Pancreas (tissue), 10 donors: ENCODE measurements at regions not wholly inside any gene's neighbourhood (a gene's known extent, or its start where the extent isn't known, plus 50 kb on each side); places are given as distances from the start of the nearest gene placed in this dataset.

Experiments used
- ATAC-seq, 4 donors: fragments of 200-7000 bp; cut with Tn5 transposase; one replicate each; pipeline versions ENCODE4 v1.8.0 to v1.9.1; 2020; ENCODE audit warnings: mild to moderate bottlenecking in 4 of 4, moderate library complexity in 4 of 4
- DNase-seq, 6 donors: peaks; one replicate each; pipeline ENCODE4 v3.0.0-alpha.2; 2020
- FAIRE-seq: peaks from 2 replicates; lab custom pipeline; 2012; peaks lifted over from hg19 to GRCh38; lab: Jason Lieb, UNC
- H3K27ac ChIP-seq, 4 donors: fragments of 200-600 bp; sonication (generic); 1 replicate in 3 of 4; 2 replicates in 1 of 4; pipeline versions ENCODE4 v1.5.0 to v1.8.0; 2020
- H3K27me3 ChIP-seq, 4 donors: fragments of 200-600 bp; one replicate each; pipeline ENCODE4 v1.8.0; 2021
- H3K36me3 ChIP-seq, 3 donors: fragments of 200-600 bp; sonication (generic) in 1 of 3; one replicate each; pipeline versions ENCODE4 v1.5.0 to v1.8.0; 2020 to 2021
- H3K4me1 ChIP-seq, 3 donors: fragments of 200-600 bp; one replicate each; pipeline ENCODE4 v1.8.0; 2021
- H3K4me3 ChIP-seq, 4 donors: fragments of 200-600 bp; sonication (generic) in 2 of 4; one replicate each; pipeline versions ENCODE4 v1.5.0 to v1.8.0; 2020 to 2021
- H3K9me3 ChIP-seq, 4 donors: fragments of 200-600 bp; one replicate each; pipeline ENCODE4 v1.8.0; 2021
- WGBS, 2 donors: extraction: QIAGEN DNeasy Blood & Tissue Kit; methylation state at CpG; one replicate each; pipeline ENCODE4 v1.1.7; 2013; 5-methylcytosine and 5-hydroxymethylcytosine counted together
- intact Hi-C, 3 donors: fragments of 100-400 bp; cut with DNase I; formaldehyde crosslinking; loops; one replicate each; pipeline versions ENCODE4 v1.11.1 to v1.14.2; 2022
- TF ChIP-seq, protein P1 (sequence below), 4 donors: fragments of 200-600 bp; sonication (generic) in 3 of 4; IDR thresholded peaks; one replicate each; pipeline versions ENCODE4 v1.5.0 to v1.8.0; 2021; ENCODE audit warnings: antibody characterized with exemption in 4 of 4
- donor health status: healthy with polysubstance abuse.
- donor health status: DM: no; HTN: no; CAD: no; lungs with moderate emphysema.
- donor health status: DM: no; HTN: no; CAD: no.
- donor health status: control.
- donor health status: control.
- donor health status: Bipolar disorder and iron deficiency.
- donor health status: DM: yes; HTN: yes; CAD: no.
- donor health status: DM: no; HTN: no; CAD: no.
- donor health status: DM: no; HTN: no; CAD: no.
- donor health status: DM: yes; HTN: yes; CAD: no.

DNA sequence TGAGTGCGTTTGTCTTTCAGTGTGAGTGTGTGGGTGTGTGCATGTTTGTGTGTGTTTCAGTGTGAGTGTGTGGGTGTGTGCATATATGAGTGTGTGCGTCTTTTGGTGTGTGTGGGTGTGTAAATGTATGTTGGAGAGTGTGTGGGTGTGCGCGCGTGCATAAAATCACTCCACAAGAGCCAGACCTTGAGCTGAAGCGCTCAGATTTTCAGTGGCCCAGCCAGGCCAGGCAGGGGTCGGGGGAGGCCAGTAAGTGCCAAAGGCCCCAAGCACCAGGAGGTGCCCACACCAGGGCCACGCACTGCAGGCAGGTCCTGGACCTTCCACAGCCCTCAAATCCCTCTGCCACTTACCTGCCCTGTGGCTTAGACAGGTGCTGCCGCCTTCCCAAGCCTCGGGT, 184.0 kb downstream of the SOX9 start:
- DNase-seq: no peak
- Histone ChIP-seq H3K4me3 (no peak overlapping the region), H3K27me3 (no peaks in the 10 kb centered on the region), H3K27ac (no peak overlapping the region), H3K36me3 (no peaks in the 10 kb centered on the region), H3K9me3 (no peaks in the 10 kb centered on the region), H3K4me1 (no peaks in the 10 kb centered on the region)
- WGBS, 2 donors: 85 to 87% methylated on average over 10 of the region's 10 CpGs
- no peak for ATAC-seq
- TF ChIP-seq, protein P1, sequence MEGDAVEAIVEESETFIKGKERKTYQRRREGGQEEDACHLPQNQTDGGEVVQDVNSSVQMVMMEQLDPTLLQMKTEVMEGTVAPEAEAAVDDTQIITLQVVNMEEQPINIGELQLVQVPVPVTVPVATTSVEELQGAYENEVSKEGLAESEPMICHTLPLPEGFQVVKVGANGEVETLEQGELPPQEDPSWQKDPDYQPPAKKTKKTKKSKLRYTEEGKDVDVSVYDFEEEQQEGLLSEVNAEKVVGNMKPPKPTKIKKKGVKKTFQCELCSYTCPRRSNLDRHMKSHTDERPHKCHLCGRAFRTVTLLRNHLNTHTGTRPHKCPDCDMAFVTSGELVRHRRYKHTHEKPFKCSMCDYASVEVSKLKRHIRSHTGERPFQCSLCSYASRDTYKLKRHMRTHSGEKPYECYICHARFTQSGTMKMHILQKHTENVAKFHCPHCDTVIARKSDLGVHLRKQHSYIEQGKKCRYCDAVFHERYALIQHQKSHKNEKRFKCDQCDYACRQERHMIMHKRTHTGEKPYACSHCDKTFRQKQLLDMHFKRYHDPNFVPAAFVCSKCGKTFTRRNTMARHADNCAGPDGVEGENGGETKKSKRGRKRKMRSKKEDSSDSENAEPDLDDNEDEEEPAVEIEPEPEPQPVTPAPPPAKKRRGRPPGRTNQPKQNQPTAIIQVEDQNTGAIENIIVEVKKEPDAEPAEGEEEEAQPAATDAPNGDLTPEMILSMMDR (IDR thresholded peaks at IDR 0.05): no peak
- no peak for FAIRE-seq
- intact Hi-C loops: no loop called here

DNA sequence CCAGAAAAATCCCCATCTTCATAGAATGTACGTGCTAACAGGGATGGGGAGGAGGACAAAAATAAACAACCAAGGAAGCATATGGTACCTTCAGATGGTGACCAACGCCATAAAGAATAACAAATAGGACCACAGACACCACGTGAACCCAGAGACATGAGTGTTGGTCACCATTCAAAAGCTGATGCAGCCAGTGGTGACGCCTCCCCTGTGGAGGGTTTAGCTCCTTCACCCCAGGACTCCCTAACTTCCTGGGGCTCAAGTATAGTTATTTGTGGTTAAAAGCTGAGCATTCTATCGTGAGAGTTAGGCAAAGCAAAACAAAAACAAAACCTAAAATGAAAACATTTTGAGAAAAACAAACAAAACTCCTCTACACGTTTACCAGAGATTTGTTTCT, 184.7 kb downstream of the SOX9 start:
- TF ChIP-seq, protein P1 (IDR thresholded peaks at IDR 0.05): no peak
- no peak overlapping the region for H3K4me3 ChIP-seq
- no peak for DNase-seq
- no peak for ATAC-seq
- H3K9me3 ChIP-seq: no peaks in the 10 kb centered on the region
- no peak for FAIRE-seq
- H3K27ac ChIP-seq: no peak overlapping the region
- H3K36me3 ChIP-seq: no peaks in the 10 kb centered on the region
- no peaks in the 10 kb centered on the region for H3K4me1 ChIP-seq
- 55 to 61% methylated on average over 6 of the region's 6 CpGs for WGBS, 2 donors
- H3K27me3 ChIP-seq: no peaks in the 10 kb centered on the region
- intact Hi-C loops: no loop called here

DNA sequence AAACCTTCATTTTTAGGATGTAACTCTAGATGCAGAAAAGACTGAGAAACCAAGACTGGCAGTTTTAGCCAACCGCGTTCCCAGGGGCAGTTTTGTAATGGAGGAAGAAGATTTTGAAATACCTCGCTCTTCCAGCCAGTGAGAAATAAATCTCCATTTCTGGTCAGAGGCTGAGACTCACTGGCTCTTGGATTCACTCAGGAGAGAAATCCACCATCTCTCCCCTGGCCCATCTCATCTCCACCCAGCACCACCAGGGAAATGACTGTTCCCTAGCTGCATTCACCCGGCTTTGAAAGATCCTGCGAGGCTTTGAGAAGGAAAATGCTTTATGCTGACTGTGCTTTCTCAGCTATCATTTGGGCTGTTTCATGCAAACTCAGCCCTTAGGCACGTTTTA, 185.2 kb downstream of the SOX9 start:
- 73 to 78% methylated on average over 6 of the region's 6 CpGs for WGBS, 2 donors
- Histone ChIP-seq H3K4me3 (no peak overlapping the region), H3K4me1 (no peaks in the 10 kb centered on the region), H3K9me3 (no peaks in the 10 kb centered on the region), H3K27me3 (no peaks in the 10 kb centered on the region), H3K36me3 (no peaks in the 10 kb centered on the region), H3K27ac (no peak overlapping the region)
- intact Hi-C loops: no loop called here
- ATAC-seq: peak in 1 of 4 donors; percentile 50
- DNase-seq: no peak
- FAIRE-seq: no peak
- TF ChIP-seq, protein P1 (IDR thresholded peaks at IDR 0.05): no peak

DNA sequence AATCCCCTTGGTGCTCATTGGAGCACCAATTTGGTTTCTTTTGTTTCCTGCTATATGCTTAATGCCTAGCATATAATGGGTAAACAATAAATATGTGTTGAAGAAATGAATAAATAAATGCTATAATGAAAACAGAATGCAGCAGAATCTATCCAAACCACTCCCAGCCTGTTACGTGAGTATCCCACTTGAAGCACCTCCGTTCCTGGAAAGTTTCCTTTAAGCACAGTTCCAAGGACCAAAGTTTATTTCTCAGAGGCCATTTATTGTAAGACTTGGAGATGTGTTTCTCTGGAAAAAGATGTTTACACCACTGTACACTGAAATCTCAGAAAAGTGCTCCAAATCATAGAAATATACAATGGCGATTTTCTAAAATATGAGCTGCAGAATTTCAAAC, 187.0 kb downstream of the SOX9 start:
- no peak for FAIRE-seq
- no peak overlapping the region for H3K27ac ChIP-seq
- no peak for DNase-seq
- intact Hi-C loops: no loop called here
- no peaks in the 10 kb centered on the region for H3K27me3 ChIP-seq
- TF ChIP-seq, protein P1 (IDR thresholded peaks at IDR 0.05): no peak
- H3K9me3 ChIP-seq: no peaks in the 10 kb centered on the region
- no peaks in the 10 kb centered on the region for H3K36me3 ChIP-seq
- 79 to 90% methylated on average over 3 of the region's 3 CpGs for WGBS, 2 donors
- H3K4me3 ChIP-seq: no peak overlapping the region
- no peaks in the 10 kb centered on the region for H3K4me1 ChIP-seq
- ATAC-seq: no peak

DNA sequence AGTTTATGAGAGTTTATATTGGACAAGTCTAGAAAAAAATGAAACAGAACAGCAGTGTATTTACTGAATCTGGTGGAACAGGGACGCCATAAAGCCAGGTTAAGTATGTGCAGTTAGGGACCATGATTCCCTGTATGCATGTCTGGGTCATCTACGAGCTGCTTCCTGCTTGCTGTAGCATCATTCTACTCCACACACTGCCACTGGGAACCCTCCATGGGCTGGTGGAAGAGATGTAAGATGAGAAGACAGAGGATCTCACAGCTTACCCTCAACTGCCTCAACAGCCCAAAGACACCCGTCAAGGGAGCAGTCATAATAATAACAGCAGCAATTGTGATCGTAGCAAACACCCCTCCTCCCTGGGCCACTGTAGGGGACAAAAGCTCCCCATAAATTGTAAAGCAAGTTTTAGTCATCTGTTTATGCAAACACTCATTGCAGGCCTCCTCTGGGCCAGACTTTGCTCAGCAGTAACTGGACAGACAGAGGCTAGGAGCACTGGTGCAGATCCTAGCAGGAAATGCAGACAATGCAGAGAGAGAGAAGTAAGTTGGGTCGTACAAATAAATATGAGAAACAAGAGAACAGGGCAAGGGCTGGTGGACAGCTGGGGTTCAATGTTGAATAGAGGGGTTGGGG, 188.0 kb downstream of the SOX9 start:
- Histone ChIP-seq H3K27me3 (no peaks in the 10 kb centered on the region), H3K27ac (no peak overlapping the region), H3K4me3 (no peak overlapping the region), H3K36me3 (no peaks in the 10 kb centered on the region), H3K4me1 (no peaks in the 10 kb centered on the region), H3K9me3 (no peaks in the 10 kb centered on the region)
- TF ChIP-seq, protein P1 (IDR thresholded peaks at IDR 0.05): no peak
- intact Hi-C loops: no loop called here
- WGBS, 2 donors: 78 to 81% methylated on average over 5 of the region's 5 CpGs
- FAIRE-seq (no peak), DNase-seq (no peak), ATAC-seq (no peak)
